HCT116 (cell line): ENCODE measurements at regions not wholly inside any gene's neighbourhood (a gene's known extent, or its start where the extent isn't known, plus 50 kb on each side); places are given as distances from the start of the nearest gene placed in this dataset.

Experiments
- ATAC-seq: fragments of 200-7000 bp; cut with Tn5 transposase; 2 replicates; pipeline ENCODE4 v1.9.1; 2020; ENCODE audit warnings: mild to moderate bottlenecking, moderate library complexity
- BruUV-seq: library from RNA; stranded (reverse); fragments of 400-500 nt; replicated peaks from 2 replicates; lab custom pipeline; 2021; lab: Mats Ljungman, UMichigan
- CTCF ChIA-PET: fragments of 300-600 bp; sonication (Branson Sonifier 250); formaldehyde crosslinking; loops from one replicate; lab custom pipeline; 2021; ENCODE audit warnings: antibody characterized with exemption; lab: Charles Lee
- POLR2A ChIA-PET: fragments of 300-600, 350-600 bp; sonication (Branson Sonifier 250); formaldehyde crosslinking; loops from one replicate; lab custom pipeline; 2021; ENCODE audit warnings: antibody characterized with exemption; lab: Charles Lee
- RAD21 ChIA-PET, 2 experiments: fragments of 300-600 bp; sonication (Branson Sonifier 250); formaldehyde crosslinking; loops; one replicate each; lab custom pipeline; 2023; ENCODE audit warnings: low total read pairs in 2 of 2; ENCODE audit not compliant: uncharacterized antibody in 2 of 2, unreplicated experiment in 2 of 2, low non-redundant PET in 1 of 2; lab: Charles Lee
- DNase-seq: peaks from one replicate; pipeline ENCODE4 v3.0.0-alpha.2; 2010; ENCODE audit warnings: low read depth, low spot score
- H2AFZ ChIP-seq: fragments of 200-600 bp; shearing (Covaris generic), sonication (generic); 2 replicates; pipeline ENCODE4 v1.6.1; 2017; ENCODE audit warnings: low read depth, mixed run types, mixed read lengths, antibody characterized with exemption, low read length; ENCODE audit not compliant: poor library complexity, severe bottlenecking
- H3K27ac ChIP-seq: 2 replicates; pipeline ENCODE4 v1.5.1; 2012; ENCODE audit warnings: low read depth, low read length
- H3K27me3 ChIP-seq: fragments of 200-600 bp; sonication (generic); 2 replicates; pipeline ENCODE4 v1.6.1; 2016; ENCODE audit warnings: mixed run types, low read length, mixed read lengths; ENCODE audit not compliant: insufficient read depth
- H3K36me3 ChIP-seq, 2 experiments: fragments of 200-500 bp in 1 of 2; fragments of 200-600 bp in 1 of 2; sonication (Bioruptor generic) in 1 of 2; sonication (generic) in 1 of 2; 2 replicates each; pipeline versions ENCODE4 v1.5.1 to v1.6.1; 2014 to 2016; ENCODE audit warnings: low read length in 2 of 2, inconsistent platforms in 1 of 2, mixed read lengths in 1 of 2, mixed run types in 1 of 2; ENCODE audit not compliant: insufficient read depth in 2 of 2, control insufficient read depth in 1 of 2
- H3K4me1 ChIP-seq, 2 experiments: fragments of 200-600 bp in 1 of 2; sonication (generic) in 1 of 2; 2 replicates each; pipeline versions ENCODE4 v1.5.1 to v1.6.1; 2012 to 2017; ENCODE audit warnings: low read length in 2 of 2, inconsistent platforms in 1 of 2, mild to moderate bottlenecking in 1 of 2, mixed read lengths in 1 of 2, mixed run types in 1 of 2, moderate library complexity in 1 of 2; ENCODE audit not compliant: insufficient read depth in 2 of 2, control insufficient read depth in 1 of 2
- H3K4me2 ChIP-seq: fragments of 200-600 bp; sonication (generic); 2 replicates; pipeline ENCODE4 v1.6.1; 2017; ENCODE audit warnings: mixed run types, low read length, mixed read lengths
- H3K4me3 ChIP-seq, 2 experiments: fragments of 200-600 bp in 1 of 2; sonication (generic) in 1 of 2; replicated peaks in 1 of 2; 2 replicates each; pipeline ENCODE4 v1.5.1; 2011 to 2016; ENCODE audit warnings: low read length in 2 of 2, control low read depth in 1 of 2, low read depth in 1 of 2, mild to moderate bottlenecking in 1 of 2, mixed read lengths in 1 of 2, mixed run types in 1 of 2
- H3K79me2 ChIP-seq: fragments of 200-600 bp; sonication (generic); 2 replicates; pipeline ENCODE4 v1.6.1; 2017; ENCODE audit warnings: mild to moderate bottlenecking, mixed run types, low read length, moderate library complexity, mixed read lengths; ENCODE audit not compliant: insufficient read depth
- H3K9ac ChIP-seq: fragments of 200-600 bp; sonication (generic); 2 replicates; pipeline ENCODE4 v1.6.1; 2016; ENCODE audit warnings: low read length, mixed read lengths
- H3K9me2 ChIP-seq: fragments of 200-600 bp; sonication (generic), shearing (Covaris generic); 2 replicates; pipeline ENCODE4 v1.6.1; 2017; ENCODE audit warnings: mixed run types, mild to moderate bottlenecking, moderate library complexity; ENCODE audit not compliant: insufficient read depth
- H3K9me3 ChIP-seq, 2 experiments: fragments of 200-500 bp in 1 of 2; fragments of 200-600 bp in 1 of 2; sonication (Bioruptor generic) in 1 of 2; sonication (generic) in 1 of 2; 2 replicates each; pipeline ENCODE4 v1.6.1; 2014 to 2017; ENCODE audit warnings: low read length in 2 of 2, mixed read lengths in 2 of 2, inconsistent platforms in 1 of 2, low read depth in 1 of 2, mild to moderate bottlenecking in 1 of 2, mixed run types in 1 of 2, moderate library complexity in 1 of 2; ENCODE audit not compliant: control insufficient read depth in 1 of 2, insufficient read depth in 1 of 2
- H4K20me1 ChIP-seq: fragments of 200-600 bp; sonication (generic), shearing (Covaris generic); 2 replicates; pipeline ENCODE4 v1.6.1; 2017; ENCODE audit warnings: mixed run types, mild to moderate bottlenecking, moderate library complexity; ENCODE audit not compliant: insufficient read depth
- CEBPB ChIP-seq: IDR thresholded peaks from 2 replicates; pipeline ENCODE4 v1.6.1; 2012; ENCODE audit warnings: low read depth
- EGR1 ChIP-seq: IDR thresholded peaks from 2 replicates; pipeline ENCODE4 v1.6.1; 2012; ENCODE audit warnings: low read depth
- EZH2 ChIP-seq: fragments of 200-600 bp; sonication (generic); IDR thresholded peaks from 2 replicates; pipeline ENCODE4 v1.6.1; 2017; ENCODE audit warnings: antibody characterized with exemption, mixed run types
- EZH2phosphoT487 ChIP-seq: fragments of 200-600 bp; IDR thresholded peaks from 2 replicates; pipeline ENCODE4 v1.6.1; 2018; ENCODE audit warnings: antibody characterized with exemption, borderline replicate concordance
- FOSL1 ChIP-seq: IDR thresholded peaks from 2 replicates; pipeline ENCODE4 v1.6.1; 2012; ENCODE audit warnings: low read depth
- JUND ChIP-seq: IDR thresholded peaks from 2 replicates; pipeline ENCODE4 v1.6.1; 2012
- MAX ChIP-seq: IDR thresholded peaks from 2 replicates; pipeline ENCODE4 v1.6.1; 2012
- POLR2A ChIP-seq: IDR thresholded peaks from 2 replicates; pipeline ENCODE4 v1.7.0; 2011; ENCODE audit warnings: borderline replicate concordance; ENCODE audit not compliant: insufficient read depth, insufficient read length; ENCODE audit errors: extremely low read depth
- REST ChIP-seq: IDR thresholded peaks from 2 replicates; pipeline ENCODE4 v1.6.1; 2012; ENCODE audit warnings: low read depth
- SIN3A ChIP-seq: IDR thresholded peaks from 2 replicates; pipeline ENCODE4 v1.6.1; 2012; ENCODE audit warnings: low read depth
- SRF ChIP-seq: IDR thresholded peaks from 2 replicates; pipeline ENCODE4 v1.6.1; 2012; ENCODE audit warnings: low read depth
- YY1 ChIP-seq: IDR thresholded peaks from 2 replicates; pipeline ENCODE4 v1.6.1; 2011; ENCODE audit warnings: low read length, low read depth, moderate library complexity, mild to moderate bottlenecking; ENCODE audit not compliant: insufficient replicate concordance; ENCODE audit errors: extremely low read depth
- ZNF274 ChIP-seq: fragments of 200-500 bp; sonication (Bioruptor generic); IDR thresholded peaks from 2 replicates; pipeline ENCODE4 v1.6.1; 2014; ENCODE audit warnings: mild to moderate bottlenecking, low read depth, low read length, inconsistent platforms
- intact Hi-C: fragments of 100-400 bp; cut with micrococcal nuclease; formaldehyde crosslinking; loops from 2 replicates; pipeline ENCODE4 v1.10.0; 2022
- TF ChIP-seq, protein P1 (sequence below), 3 experiments: fragments of 200-600 bp in 1 of 3; sonication (generic) in 1 of 3; IDR thresholded peaks in 2 of 3; conservative IDR thresholded peaks in 1 of 3; 2 replicates each; pipeline ENCODE4 v1.5.1; 2012 to 2017; ENCODE audit warnings: low read depth in 2 of 3, low read length in 2 of 3, antibody characterized with exemption in 1 of 3, borderline replicate concordance in 1 of 3, control low read depth in 1 of 3, mild to moderate bottlenecking in 1 of 3, mixed read lengths in 1 of 3, mixed run types in 1 of 3, moderate library complexity in 1 of 3; ENCODE audit not compliant: insufficient read depth in 1 of 3

- TF ChIP-seq REST (no peak), EZH2 (no peak), FOSL1 (no peak), POLR2A (no peak)
Measured at GRCh38 chr3:124113485-124113884, 121.6 kb upstream of the ROPN1 start (continued).

DNA sequence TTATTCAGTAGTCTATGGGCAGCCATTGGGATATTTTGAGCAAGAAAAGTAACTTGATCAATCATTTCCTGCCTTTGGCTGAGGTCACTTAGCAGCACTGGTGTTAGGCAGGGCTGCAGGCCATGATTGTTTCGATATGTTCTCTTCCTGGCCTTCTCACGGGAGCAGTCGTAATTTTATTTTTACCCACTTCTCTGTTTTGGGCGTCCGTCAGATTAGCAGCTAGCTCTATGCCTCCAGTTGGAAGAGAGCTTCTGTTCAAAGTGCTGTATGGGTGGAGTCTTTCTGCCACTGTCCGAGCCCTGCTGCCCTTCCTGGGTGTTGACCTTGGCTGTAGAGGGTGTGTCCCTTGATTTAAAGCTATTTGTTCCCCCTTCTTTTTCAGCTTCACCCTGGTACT, 123.4 kb upstream of the ROPN1 start:
- TF ChIP-seq, protein P1, sequence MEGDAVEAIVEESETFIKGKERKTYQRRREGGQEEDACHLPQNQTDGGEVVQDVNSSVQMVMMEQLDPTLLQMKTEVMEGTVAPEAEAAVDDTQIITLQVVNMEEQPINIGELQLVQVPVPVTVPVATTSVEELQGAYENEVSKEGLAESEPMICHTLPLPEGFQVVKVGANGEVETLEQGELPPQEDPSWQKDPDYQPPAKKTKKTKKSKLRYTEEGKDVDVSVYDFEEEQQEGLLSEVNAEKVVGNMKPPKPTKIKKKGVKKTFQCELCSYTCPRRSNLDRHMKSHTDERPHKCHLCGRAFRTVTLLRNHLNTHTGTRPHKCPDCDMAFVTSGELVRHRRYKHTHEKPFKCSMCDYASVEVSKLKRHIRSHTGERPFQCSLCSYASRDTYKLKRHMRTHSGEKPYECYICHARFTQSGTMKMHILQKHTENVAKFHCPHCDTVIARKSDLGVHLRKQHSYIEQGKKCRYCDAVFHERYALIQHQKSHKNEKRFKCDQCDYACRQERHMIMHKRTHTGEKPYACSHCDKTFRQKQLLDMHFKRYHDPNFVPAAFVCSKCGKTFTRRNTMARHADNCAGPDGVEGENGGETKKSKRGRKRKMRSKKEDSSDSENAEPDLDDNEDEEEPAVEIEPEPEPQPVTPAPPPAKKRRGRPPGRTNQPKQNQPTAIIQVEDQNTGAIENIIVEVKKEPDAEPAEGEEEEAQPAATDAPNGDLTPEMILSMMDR (IDR thresholded peaks at IDR 0.05 in 2 of 3, conservative IDR thresholded peaks at IDR 0.05 in 1 of 3; ENCODE audit: borderline replicate concordance in 1 of 3, insufficient read depth in 1 of 3, low read depth in 2 of 3, low read length in 2 of 3) = no peak
- TF ChIP-seq SIN3A (no peak), YY1 (no peak), EZH2phosphoT487 (no peak), ZNF274 (no peak), CEBPB (no peak), FOSL1 (no peak), POLR2A (no peak), EGR1 (no peak), MAX (no peak), SRF (no peak), JUND (no peak)
- Histone ChIP-seq H3K9me3 (no peaks in the 10 kb centered on the region), H3K9me2 (no peaks in the 10 kb centered on the region), H3K27me3 (peaks cover 63% of the 10 kb centered on the region), H4K20me1 (no peaks in the 10 kb centered on the region), H3K4me3 (no peak overlapping the region), H3K4me2 (no peak overlapping the region), H3K79me2 (no peaks in the 10 kb centered on the region), H2AFZ (no peak overlapping the region), H3K4me1 (no peaks in the 10 kb centered on the region), H3K27ac (no peak overlapping the region), H3K36me3 (no peaks in the 10 kb centered on the region), H3K9ac (no peak overlapping the region)
- intact Hi-C loops = no loop called here
- no peak for DNase-seq
- ChIA-PET RAD21 (no interaction called here), POLR2A (no interaction called here), CTCF (no interaction called here)
- no TSS peak for BruUV-seq
- no peak for ATAC-seq
